Kidney epithelial cell (primary cell): ENCODE measurements at regions not wholly inside any gene's neighbourhood (a gene's known extent, or its start where the extent isn't known, plus 50 kb on each side); places are given as distances from the start of the nearest gene placed in this dataset.
A peak's percentile ranks its signal among the peaks of the same experiment; 100 is the strongest.

Experiments used
- DNase-seq: peaks from one replicate; pipeline ENCODE4 v3.0.0-alpha.2; 2010; ENCODE audit warnings: low read depth
- H3K27me3 ChIP-seq: 2 replicates; pipeline ENCODE4 v1.6.0; 2011; ENCODE audit warnings: low read length; ENCODE audit not compliant: control insufficient read depth, insufficient read depth
- H3K36me3 ChIP-seq: 2 replicates; pipeline ENCODE4 v1.5.1; 2011; ENCODE audit warnings: low read length; ENCODE audit not compliant: control insufficient read depth, insufficient read depth
- H3K4me3 ChIP-seq: 2 replicates; pipeline ENCODE4 v1.5.1; 2011; ENCODE audit warnings: low read depth, mild to moderate bottlenecking, control low read depth, low read length
- CTCF ChIP-seq: IDR thresholded peaks from 2 replicates; pipeline ENCODE4 v1.5.1; 2011; ENCODE audit warnings: mild to moderate bottlenecking, moderate library complexity, low read length, control low read depth, inconsistent platforms; ENCODE audit not compliant: insufficient read depth, poor library complexity, severe bottlenecking

GRCh38 chr19:28968721-28969120 is 244.2 kb downstream of the UQCRFS1 start:
- Histone ChIP-seq H3K27me3 (no peaks in the 10 kb centered on the region), H3K36me3 (no peaks in the 10 kb centered on the region), H3K4me3 (no peak overlapping the region)
- DNase-seq = no peak
- no peak for TF ChIP-seq CTCF

DNA sequence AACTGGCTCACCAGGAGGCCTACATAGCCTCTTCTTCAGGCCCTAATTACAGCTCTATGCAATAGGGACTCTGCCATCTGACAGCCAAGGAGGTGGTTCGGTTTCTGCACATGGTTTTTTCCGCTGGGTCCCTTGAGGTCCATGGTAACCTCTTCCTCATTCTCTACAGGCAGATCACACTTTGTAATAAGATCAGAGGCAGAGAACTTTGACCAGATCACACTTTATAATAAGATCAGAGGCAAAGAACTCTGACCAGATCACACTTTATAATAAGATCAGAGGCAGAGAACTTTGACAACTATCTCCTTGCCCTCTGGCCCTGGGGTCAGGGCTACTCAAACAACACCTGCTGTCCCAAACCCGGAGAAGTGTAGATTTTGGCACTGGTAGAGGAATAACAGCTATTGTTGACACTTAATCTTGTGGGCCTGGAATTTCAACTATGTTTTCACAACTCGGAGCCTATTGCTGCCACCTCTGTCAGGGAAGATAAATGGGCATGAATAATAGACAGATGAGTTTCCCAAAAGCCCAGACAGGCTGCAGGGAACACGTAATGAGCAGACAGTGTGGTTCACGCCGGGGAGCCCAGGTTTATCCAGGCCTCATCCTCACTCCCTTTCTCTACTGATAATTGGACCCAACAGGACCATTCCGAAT is 246.1 kb downstream of the UQCRFS1 start:
- no peak for TF ChIP-seq CTCF
- no peak overlapping the region for H3K4me3 ChIP-seq
- H3K27me3 ChIP-seq = no peaks in the 10 kb centered on the region
- H3K36me3 ChIP-seq = no peaks in the 10 kb centered on the region
- DNase-seq = peak; percentile 28

GRCh38 chr19:28964500-28964899 is 248.5 kb downstream of the UQCRFS1 start:
- Histone ChIP-seq H3K27me3 (no peaks in the 10 kb centered on the region), H3K4me3 (no peak overlapping the region), H3K36me3 (no peaks in the 10 kb centered on the region)
- TF ChIP-seq CTCF = no peak
- no peak for DNase-seq

DNA sequence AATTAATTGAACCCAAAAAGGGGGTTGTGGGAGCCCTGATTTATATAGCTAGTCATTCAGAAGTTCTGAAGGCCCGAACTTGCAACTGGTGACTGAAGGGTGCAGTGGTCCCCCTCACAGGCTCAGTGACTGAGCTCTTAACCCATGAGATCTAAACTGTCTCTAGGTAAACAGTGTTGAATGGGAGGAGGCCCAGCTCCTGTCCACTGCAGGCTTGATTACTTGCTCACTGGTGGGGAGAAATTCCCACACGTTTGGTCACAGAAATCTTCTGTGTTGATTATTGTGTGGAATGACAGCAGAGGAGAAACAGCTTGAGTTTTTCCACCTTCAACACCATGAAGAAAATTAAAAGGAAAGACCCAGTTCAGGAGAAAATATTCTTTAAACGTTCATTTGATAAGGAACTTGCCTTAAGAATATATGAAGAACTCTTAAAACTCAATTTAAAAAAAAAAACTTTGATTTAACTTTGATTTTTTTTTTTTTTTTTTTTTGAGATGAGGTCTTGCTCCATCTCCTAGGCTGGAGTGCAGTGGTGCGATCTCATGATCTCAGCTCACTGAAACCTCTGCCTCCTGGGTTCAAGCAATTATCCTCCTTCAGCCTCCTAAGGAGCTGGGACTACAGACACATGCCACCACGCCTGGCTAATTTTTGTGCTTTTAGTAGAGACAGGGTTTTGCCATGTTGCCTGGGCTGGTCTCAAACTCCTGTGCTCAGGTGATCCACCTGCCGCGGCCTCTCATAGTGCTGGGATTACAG is 249.3 kb downstream of the UQCRFS1 start:
- TF ChIP-seq CTCF = no peak
- no peak overlapping the region for H3K4me3 ChIP-seq
- H3K27me3 ChIP-seq = no peaks in the 10 kb centered on the region
- H3K36me3 ChIP-seq = no peaks in the 10 kb centered on the region
- no peak for DNase-seq

- no peak overlapping the region for H3K4me3 ChIP-seq
- DNase-seq = no peak
- H3K27me3 ChIP-seq = no peaks in the 10 kb centered on the region
- no peaks in the 10 kb centered on the region for H3K36me3 ChIP-seq
- no peak for TF ChIP-seq CTCF
These were observed 251.0 kb downstream of the UQCRFS1 start for GRCh38 chr19:28961772-28962500.
